Duodenal mucosa (tissue), 2 donors: ENCODE measurements at regions not wholly inside any gene's neighbourhood (a gene's known extent, or its start where the extent isn't known, plus 50 kb on each side); places are given as distances from the start of the nearest gene placed in this dataset.

Experiments used
- H3K27ac ChIP-seq: one replicate; pipeline ENCODE4 v1.7.0; 2013; ENCODE audit warnings: low read depth, low read length
- H3K27me3 ChIP-seq, 2 donors: one replicate each; pipeline ENCODE4 v1.7.0; 2013; ENCODE audit warnings: low read length in 2 of 2, control low read depth in 1 of 2; ENCODE audit not compliant: insufficient read depth in 2 of 2, control insufficient read depth in 1 of 2
- H3K36me3 ChIP-seq, 2 donors: one replicate each; pipeline ENCODE4 v1.7.0; 2013; ENCODE audit warnings: low read length in 2 of 2, control low read depth in 1 of 2; ENCODE audit not compliant: insufficient read depth in 2 of 2, control insufficient read depth in 1 of 2
- H3K4me1 ChIP-seq, 2 donors: one replicate each; pipeline ENCODE4 v1.7.0; 2013; ENCODE audit warnings: low read length in 2 of 2, control low read depth in 1 of 2; ENCODE audit not compliant: insufficient read depth in 2 of 2, control insufficient read depth in 1 of 2
- H3K4me3 ChIP-seq, 2 donors: one replicate each; pipeline ENCODE4 v1.7.0; 2013; ENCODE audit warnings: low read length in 2 of 2, low read depth in 1 of 2
- H3K9ac ChIP-seq, 2 donors: one replicate each; pipeline ENCODE4 v1.7.0; 2013; ENCODE audit warnings: low read length in 2 of 2, low read depth in 1 of 2
- H3K9me3 ChIP-seq, 2 donors: one replicate each; pipeline ENCODE4 v1.7.0; 2013; ENCODE audit warnings: low read length in 2 of 2, control low read depth in 1 of 2; ENCODE audit not compliant: control insufficient read depth in 1 of 2

DNA sequence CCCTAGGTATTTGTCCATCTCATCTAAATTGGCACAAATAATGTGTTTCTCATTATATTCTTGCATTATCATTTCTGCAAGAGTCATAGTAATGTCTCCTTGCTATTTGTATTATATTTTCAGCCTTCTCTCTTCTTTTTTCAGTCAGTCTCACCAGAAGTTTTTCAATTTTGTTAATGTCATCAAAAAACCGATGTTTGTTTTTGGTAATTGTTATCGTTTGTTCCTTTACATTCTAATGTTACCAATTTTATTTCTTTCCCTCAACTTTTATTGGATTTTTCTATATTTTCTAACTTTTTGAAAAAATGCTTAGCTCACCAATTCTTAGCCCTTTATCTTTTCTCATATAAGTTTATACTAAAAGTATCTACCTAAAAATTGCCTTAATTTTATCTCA, 82.2 kb upstream of the NRSN1 start:
- no peaks in the 10 kb centered on the region for H3K27me3 ChIP-seq
- H3K4me3 ChIP-seq = no peak overlapping the region
- H3K9me3 ChIP-seq = peaks cover 0 to 4% of the 10 kb centered on the region in 2 donors
- no peak overlapping the region for H3K9ac ChIP-seq
- H3K36me3 ChIP-seq = no peaks in the 10 kb centered on the region
- H3K4me1 ChIP-seq = no peaks in the 10 kb centered on the region
- no peak overlapping the region for H3K27ac ChIP-seq

DNA sequence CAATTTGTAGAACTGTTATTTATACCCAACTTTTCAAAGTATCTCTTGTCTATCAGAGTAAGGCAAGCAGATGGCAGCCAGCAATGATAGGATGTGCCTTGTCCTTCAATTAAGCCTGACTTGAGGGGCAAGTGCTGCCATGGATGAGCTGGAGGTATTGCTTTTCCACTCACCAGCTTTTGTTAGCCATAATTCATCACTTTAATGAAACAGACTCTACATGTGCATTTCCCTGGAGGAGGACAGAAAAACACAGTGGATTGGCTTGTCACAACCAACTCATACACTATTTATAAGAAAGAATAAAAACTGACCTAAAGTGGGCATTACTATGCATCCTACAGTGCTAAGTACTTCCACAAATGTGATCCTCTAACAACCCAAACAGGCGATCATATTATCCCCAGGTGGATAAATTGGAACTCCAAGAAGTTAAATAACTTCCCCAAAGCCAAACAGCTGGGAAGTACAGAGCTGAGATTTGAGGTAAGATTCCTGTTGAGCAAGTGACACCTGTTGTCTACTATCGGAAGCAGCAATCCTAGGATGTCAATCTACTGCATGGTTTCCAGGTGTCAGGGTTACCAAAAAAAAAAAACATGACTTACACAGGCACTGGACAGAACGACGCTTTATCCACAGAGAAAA, 73.9 kb upstream of the NRSN1 start:
- Histone ChIP-seq H3K9me3 (no peaks in the 10 kb centered on the region), H3K4me1 (no peaks in the 10 kb centered on the region), H3K9ac (no peak overlapping the region), H3K36me3 (no peaks in the 10 kb centered on the region), H3K27ac (no peak overlapping the region), H3K27me3 (no peaks in the 10 kb centered on the region), H3K4me3 (no peak overlapping the region)

DNA sequence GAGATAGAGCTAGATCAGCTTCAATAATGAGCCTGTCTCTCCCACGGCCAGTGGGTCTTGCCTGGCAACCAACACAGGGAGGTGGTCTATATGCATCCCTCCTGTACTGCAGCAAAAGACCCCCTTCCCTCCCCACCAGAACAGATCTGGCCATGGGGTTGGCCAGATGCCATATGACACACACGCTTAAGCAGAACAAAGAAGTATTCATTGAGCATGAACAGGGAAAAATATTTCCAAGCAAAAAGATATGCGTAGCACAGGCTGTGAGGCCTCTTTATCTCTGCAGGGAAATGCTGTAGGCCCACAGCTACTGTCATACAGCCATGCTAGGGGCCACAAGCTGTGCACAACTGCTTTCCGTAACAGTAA, 73.4 kb upstream of the NRSN1 start:
- H3K4me1 ChIP-seq = no peaks in the 10 kb centered on the region
- no peak overlapping the region for H3K4me3 ChIP-seq
- no peaks in the 10 kb centered on the region for H3K36me3 ChIP-seq
- no peaks in the 10 kb centered on the region for H3K27me3 ChIP-seq
- H3K9ac ChIP-seq = no peak overlapping the region
- no peaks in the 10 kb centered on the region for H3K9me3 ChIP-seq
- H3K27ac ChIP-seq = no peak overlapping the region

DNA sequence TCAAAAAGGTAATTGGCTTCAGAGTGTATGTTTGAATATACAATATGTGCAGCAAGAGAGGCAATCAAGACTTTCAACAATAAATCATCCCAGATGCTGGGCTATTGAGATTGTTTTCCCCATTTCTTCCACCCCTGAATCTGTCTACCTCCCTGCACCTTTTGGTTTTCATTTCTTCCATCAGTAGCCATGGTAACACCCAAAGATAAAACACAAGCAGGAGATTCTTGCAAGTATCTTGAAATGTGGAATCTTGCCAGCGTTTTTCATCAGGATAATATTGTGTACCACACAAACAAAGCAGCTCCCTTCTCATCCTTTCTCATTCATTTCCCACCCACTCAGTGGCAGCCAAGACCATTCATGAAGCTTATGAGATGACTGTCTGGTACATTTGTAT, 73.0 kb upstream of the NRSN1 start:
- H3K36me3 ChIP-seq = no peaks in the 10 kb centered on the region
- no peak overlapping the region for H3K9ac ChIP-seq
- H3K4me3 ChIP-seq = no peak overlapping the region
- no peaks in the 10 kb centered on the region for H3K4me1 ChIP-seq
- no peak overlapping the region for H3K27ac ChIP-seq
- H3K9me3 ChIP-seq = no peaks in the 10 kb centered on the region
- no peaks in the 10 kb centered on the region for H3K27me3 ChIP-seq

DNA sequence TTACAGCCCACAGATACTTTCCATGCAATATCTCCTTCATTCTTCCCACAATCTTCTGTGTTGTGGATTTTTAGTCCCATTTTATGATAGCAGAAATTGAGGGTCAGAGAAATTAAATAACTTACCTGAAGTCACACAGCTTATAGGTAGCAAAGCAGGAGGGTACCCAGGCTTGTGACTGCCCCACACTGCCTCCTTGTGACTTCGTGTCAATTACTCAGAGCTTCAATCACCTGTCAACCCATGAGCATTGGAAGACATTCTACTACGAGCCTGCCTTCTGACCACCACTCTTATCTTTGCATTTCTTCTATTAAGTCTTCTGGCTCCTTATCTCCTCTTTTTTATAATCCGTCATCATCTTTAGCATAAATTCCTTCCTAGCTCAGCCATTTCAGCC, 71.6 kb upstream of the NRSN1 start:
- Histone ChIP-seq H3K27ac (no peak overlapping the region), H3K4me1 (no peaks in the 10 kb centered on the region), H3K36me3 (no peaks in the 10 kb centered on the region), H3K4me3 (no peak overlapping the region), H3K9ac (no peak overlapping the region), H3K9me3 (no peaks in the 10 kb centered on the region), H3K27me3 (no peaks in the 10 kb centered on the region)

DNA sequence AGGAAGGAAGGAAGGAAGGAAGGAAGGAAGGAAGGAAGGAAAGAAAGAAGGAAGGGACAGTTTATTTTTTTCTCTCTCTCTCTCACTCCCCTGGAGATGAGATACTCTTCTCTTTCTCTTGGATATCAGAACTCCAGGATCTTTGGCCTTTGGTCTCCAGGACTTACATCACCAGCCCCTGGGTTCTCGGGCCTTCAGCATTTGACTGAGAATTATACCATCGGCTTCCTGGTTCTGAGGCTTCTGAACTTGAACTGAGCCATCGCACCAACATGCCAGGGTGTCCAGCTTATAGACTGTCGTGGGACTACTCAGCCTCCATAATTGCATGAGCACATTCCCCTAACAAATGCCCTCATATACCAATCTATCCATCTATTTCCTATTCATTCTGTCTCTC, 69.4 kb upstream of the NRSN1 start:
- H3K4me3 ChIP-seq = no peak overlapping the region
- no peaks in the 10 kb centered on the region for H3K36me3 ChIP-seq
- H3K27ac ChIP-seq = no peak overlapping the region
- H3K27me3 ChIP-seq = no peaks in the 10 kb centered on the region
- no peak overlapping the region for H3K9ac ChIP-seq
- no peaks in the 10 kb centered on the region for H3K4me1 ChIP-seq
- no peaks in the 10 kb centered on the region for H3K9me3 ChIP-seq

DNA sequence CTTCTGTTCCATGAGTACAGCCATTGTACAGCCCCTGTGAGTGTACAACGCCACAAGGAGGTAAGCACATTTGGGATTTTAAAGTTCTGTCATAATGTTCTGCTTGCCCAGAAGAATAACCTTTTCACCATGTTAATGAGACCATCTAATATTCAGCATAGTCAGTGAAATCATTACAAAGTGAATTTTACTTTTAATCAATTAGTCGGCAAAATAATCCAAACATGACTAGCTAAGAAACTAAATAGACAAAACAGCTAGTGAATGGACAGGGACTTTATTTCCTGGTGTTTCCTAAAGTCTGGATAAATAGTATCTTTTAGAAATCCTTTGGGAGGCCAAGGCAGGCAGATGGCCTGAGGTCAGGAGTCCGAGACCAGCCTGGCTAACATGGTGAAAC, 69.0 kb upstream of the NRSN1 start:
- Histone ChIP-seq H3K36me3 (no peaks in the 10 kb centered on the region), H3K9me3 (no peaks in the 10 kb centered on the region), H3K4me3 (no peak overlapping the region), H3K9ac (no peak overlapping the region), H3K4me1 (no peaks in the 10 kb centered on the region), H3K27ac (no peak overlapping the region), H3K27me3 (no peaks in the 10 kb centered on the region)

DNA sequence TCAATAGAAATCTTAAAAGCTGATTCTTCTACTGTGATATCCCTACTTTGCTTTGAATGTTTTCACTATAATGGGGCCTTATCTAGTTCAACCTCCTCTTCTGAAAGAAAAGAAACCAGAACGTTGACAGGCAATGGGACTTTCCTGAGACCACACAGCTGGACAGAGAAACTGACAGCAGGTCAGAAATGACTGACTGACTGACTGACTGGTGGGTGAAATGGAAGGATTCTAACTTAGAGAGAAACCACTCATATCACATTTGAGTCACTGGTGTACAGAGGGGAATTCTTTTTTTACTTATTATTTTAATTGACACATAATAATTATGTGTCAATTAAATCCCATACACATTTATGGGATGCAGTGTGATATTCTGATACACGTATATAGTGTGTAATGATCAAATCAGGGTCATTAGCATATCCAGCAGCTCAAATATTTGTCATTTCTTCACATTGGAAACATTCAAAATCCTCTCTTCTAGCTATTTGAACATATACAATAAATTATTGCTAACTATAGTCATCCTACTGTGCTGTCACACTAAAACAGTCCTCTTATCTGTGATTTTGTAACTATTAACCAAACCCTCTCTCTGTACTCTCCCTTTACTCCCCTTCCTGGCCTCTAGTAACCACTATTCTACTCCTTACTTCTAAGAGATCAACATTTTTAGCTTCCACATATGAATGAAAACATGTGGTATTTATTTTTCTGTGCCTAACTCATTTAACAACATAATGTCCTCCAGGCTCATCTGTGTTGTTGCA, 64.8 kb upstream of the NRSN1 start:
- H3K9me3 ChIP-seq = peaks cover 0 to 1% of the 10 kb centered on the region in 2 donors
- H3K27ac ChIP-seq = no peak overlapping the region
- no peaks in the 10 kb centered on the region for H3K4me1 ChIP-seq
- H3K36me3 ChIP-seq = no peaks in the 10 kb centered on the region
- no peak overlapping the region for H3K9ac ChIP-seq
- H3K27me3 ChIP-seq = no peaks in the 10 kb centered on the region
- H3K4me3 ChIP-seq = no peak overlapping the region

DNA sequence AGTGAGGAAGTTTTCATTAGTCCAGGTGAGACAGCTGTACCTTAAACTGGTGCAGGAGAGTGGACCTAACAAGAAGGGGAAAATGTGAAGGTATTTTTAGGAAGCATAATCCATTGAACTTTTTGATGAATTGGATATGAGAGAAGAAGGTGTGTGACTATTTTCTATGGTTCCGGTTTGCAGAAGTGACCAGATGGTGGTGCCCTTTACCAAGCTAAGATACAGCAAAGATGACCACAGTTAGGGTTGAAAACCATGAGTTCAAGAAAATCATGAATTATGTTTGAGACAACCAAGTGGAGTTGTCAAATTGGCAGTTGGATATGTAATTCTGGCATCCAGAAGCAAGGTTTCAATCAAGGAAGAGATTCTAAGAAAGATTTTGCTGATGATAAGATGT, 61.9 kb upstream of the NRSN1 start:
- Histone ChIP-seq H3K36me3 (no peaks in the 10 kb centered on the region), H3K4me3 (no peak overlapping the region), H3K4me1 (no peaks in the 10 kb centered on the region), H3K27ac (no peak overlapping the region), H3K9me3 (peaks cover 0 to 4% of the 10 kb centered on the region in 2 donors), H3K9ac (no peak overlapping the region), H3K27me3 (no peaks in the 10 kb centered on the region)

DNA sequence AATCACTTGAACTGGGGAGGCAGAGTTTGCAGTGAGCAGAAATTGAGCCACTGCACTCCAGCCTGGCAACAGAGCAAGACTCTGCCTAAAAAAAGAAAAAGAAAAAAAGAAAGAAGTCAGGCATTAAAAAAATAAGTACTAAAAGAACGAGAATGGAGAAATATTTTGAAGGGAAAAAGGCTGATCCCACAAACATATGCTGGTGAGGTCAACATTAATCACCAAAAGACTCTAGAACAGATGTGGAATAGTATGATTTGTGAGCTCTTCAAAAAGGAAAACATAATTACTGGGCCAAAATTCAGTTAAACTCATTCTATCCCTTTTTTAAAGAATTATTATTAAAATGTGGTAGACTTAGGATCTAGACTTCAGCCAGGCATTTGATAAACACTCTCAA, 61.2 kb upstream of the NRSN1 start:
- Histone ChIP-seq H3K27ac (no peak overlapping the region), H3K36me3 (no peaks in the 10 kb centered on the region), H3K4me3 (no peak overlapping the region), H3K9ac (no peak overlapping the region), H3K4me1 (no peaks in the 10 kb centered on the region), H3K9me3 (peaks cover 0 to 4% of the 10 kb centered on the region in 2 donors), H3K27me3 (no peaks in the 10 kb centered on the region)
